OCI-LY3 (cell line): ENCODE measurements at regions not wholly inside any gene's neighbourhood (a gene's known extent, or its start where the extent isn't known, plus 50 kb on each side); places are given as distances from the start of the nearest gene placed in this dataset.

Experiments used
- H2AFZ ChIP-seq: fragments of 200-600, 300-600 bp; shearing (Covaris generic); 2 replicates; pipeline ENCODE4 v1.6.0; 2014; ENCODE audit warnings: antibody characterized with exemption, low read depth, low read length
- H3K27ac ChIP-seq: fragments of 200-600, 300-600 bp; sonication (generic); 2 replicates; pipeline ENCODE4 v1.5.1; 2014; ENCODE audit warnings: mild to moderate bottlenecking, low read length, moderate library complexity, mixed read lengths
- H3K27me3 ChIP-seq: fragments of 200-600, 300-600 bp; sonication (generic); 2 replicates; pipeline ENCODE4 v1.6.1; 2014; ENCODE audit warnings: low read depth, low read length, mixed read lengths
- H3K36me3 ChIP-seq: fragments of 200-600, 300-600 bp; sonication (generic); replicated peaks from 2 replicates; pipeline ENCODE3; 2014; ENCODE audit warnings: low read depth, low read length, mixed read lengths
- H3K4me1 ChIP-seq: fragments of 300-600, 200-600 bp; sonication (generic); 2 replicates; pipeline ENCODE4 v1.6.1; 2014; ENCODE audit warnings: low read length, mixed read lengths
- H3K4me2 ChIP-seq: fragments of 200-600, 300-600 bp; sonication (generic); 2 replicates; pipeline ENCODE4 v1.6.1; 2014; ENCODE audit warnings: low read length, mixed read lengths
- H3K4me3 ChIP-seq: fragments of 300-600, 200-600 bp; sonication (generic); 2 replicates; pipeline ENCODE4 v1.5.1; 2014; ENCODE audit warnings: antibody characterized with exemption, mild to moderate bottlenecking, low read length, moderate library complexity
- H3K79me2 ChIP-seq: fragments of 300-600, 200-600 bp; shearing (Covaris generic); 2 replicates; pipeline ENCODE4 v1.6.1; 2014; ENCODE audit warnings: mild to moderate bottlenecking, low read length, mixed read lengths
- H3K9ac ChIP-seq: fragments of 300-600, 200-600 bp; shearing (Covaris generic); 2 replicates; pipeline ENCODE4 v1.6.0; 2014; ENCODE audit warnings: mild to moderate bottlenecking, low read length, moderate library complexity
- H3K9me3 ChIP-seq: fragments of 200-600, 300-600 bp; shearing (Covaris generic); 2 replicates; pipeline ENCODE4 v1.6.1; 2014; ENCODE audit warnings: low read length, mixed read lengths; ENCODE audit not compliant: insufficient read depth
- H4K20me1 ChIP-seq: fragments of 200-600, 300-600 bp; sonication (generic); 2 replicates; pipeline ENCODE4 v1.6.1; 2016; ENCODE audit warnings: low read length, mixed read lengths; ENCODE audit not compliant: insufficient read depth
- EZH2phosphoT487 ChIP-seq: fragments of 200-600 bp; shearing (Covaris generic); IDR thresholded peaks from 2 replicates; pipeline ENCODE4 v1.6.1; 2018; ENCODE audit warnings: antibody characterized with exemption, mixed run types, low read depth
- TF ChIP-seq, protein P1 (sequence below): fragments of 200-600, 300-600 bp; sonication (generic); IDR thresholded peaks from 2 replicates; pipeline ENCODE4 v1.5.1; 2014; ENCODE audit warnings: antibody characterized with exemption, low read length, low read depth

GRCh38 chr1:79430437-79430836 lies 423.9 kb upstream of the ADGRL4 start:
- Histone ChIP-seq H2AFZ (no peak overlapping the region), H3K4me2 (no peak overlapping the region), H3K9me3 (no peaks in the 10 kb centered on the region), H3K27me3 (no peaks in the 10 kb centered on the region), H4K20me1 (no peaks in the 10 kb centered on the region), H3K36me3 (no peaks in the 10 kb centered on the region), H3K4me3 (no peak overlapping the region), H3K79me2 (no peaks in the 10 kb centered on the region), H3K9ac (no peak overlapping the region), H3K27ac (no peak overlapping the region), H3K4me1 (peaks cover 11% of the 10 kb centered on the region)
- TF ChIP-seq, protein P1, sequence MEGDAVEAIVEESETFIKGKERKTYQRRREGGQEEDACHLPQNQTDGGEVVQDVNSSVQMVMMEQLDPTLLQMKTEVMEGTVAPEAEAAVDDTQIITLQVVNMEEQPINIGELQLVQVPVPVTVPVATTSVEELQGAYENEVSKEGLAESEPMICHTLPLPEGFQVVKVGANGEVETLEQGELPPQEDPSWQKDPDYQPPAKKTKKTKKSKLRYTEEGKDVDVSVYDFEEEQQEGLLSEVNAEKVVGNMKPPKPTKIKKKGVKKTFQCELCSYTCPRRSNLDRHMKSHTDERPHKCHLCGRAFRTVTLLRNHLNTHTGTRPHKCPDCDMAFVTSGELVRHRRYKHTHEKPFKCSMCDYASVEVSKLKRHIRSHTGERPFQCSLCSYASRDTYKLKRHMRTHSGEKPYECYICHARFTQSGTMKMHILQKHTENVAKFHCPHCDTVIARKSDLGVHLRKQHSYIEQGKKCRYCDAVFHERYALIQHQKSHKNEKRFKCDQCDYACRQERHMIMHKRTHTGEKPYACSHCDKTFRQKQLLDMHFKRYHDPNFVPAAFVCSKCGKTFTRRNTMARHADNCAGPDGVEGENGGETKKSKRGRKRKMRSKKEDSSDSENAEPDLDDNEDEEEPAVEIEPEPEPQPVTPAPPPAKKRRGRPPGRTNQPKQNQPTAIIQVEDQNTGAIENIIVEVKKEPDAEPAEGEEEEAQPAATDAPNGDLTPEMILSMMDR = no peak
- no peak for TF ChIP-seq EZH2phosphoT487

DNA sequence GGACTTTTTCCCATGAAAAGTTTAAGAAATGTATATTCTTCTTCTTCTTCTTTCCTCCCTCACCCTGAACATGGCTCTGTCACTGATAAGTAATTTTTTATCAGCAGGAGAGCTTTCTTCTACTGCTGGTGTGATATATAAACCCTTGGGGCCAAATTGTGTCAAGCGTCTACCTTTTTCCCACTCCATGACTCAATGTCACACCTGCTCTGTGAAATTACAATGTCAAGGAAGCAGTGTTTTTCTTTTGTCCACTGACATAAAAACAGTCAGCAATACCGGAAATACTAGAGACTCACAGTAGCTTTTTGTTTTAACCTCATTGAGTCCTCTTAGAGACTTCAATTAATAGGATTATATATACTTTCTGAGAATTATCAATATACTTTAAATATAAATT lies 416.2 kb upstream of the ADGRL4 start:
- Histone ChIP-seq H2AFZ (no peak overlapping the region), H3K27me3 (no peaks in the 10 kb centered on the region), H4K20me1 (no peaks in the 10 kb centered on the region), H3K4me2 (no peak overlapping the region), H3K36me3 (no peaks in the 10 kb centered on the region), H3K9ac (no peak overlapping the region), H3K27ac (no peak overlapping the region), H3K4me3 (no peak overlapping the region), H3K9me3 (no peaks in the 10 kb centered on the region), H3K79me2 (no peaks in the 10 kb centered on the region), H3K4me1 (no peaks in the 10 kb centered on the region)
- no peak for TF ChIP-seq EZH2phosphoT487
- TF ChIP-seq, protein P1 = no peak

GRCh38 chr1:79398501-79398900 lies 392.0 kb upstream of the ADGRL4 start:
- Histone ChIP-seq H3K27me3 (no peaks in the 10 kb centered on the region), H3K4me2 (no peak overlapping the region), H2AFZ (no peak overlapping the region), H3K36me3 (no peaks in the 10 kb centered on the region), H3K9ac (no peak overlapping the region), H3K4me1 (no peaks in the 10 kb centered on the region), H3K79me2 (no peaks in the 10 kb centered on the region), H3K9me3 (no peaks in the 10 kb centered on the region), H3K27ac (no peak overlapping the region), H3K4me3 (no peak overlapping the region), H4K20me1 (no peaks in the 10 kb centered on the region)
- TF ChIP-seq EZH2phosphoT487 = no peak
- TF ChIP-seq, protein P1 = no peak

GRCh38 chr1:79396901-79397300 lies 390.4 kb upstream of the ADGRL4 start:
- no peak overlapping the region for H2AFZ ChIP-seq
- H3K9me3 ChIP-seq = no peaks in the 10 kb centered on the region
- no peak overlapping the region for H3K27ac ChIP-seq

More at GRCh38 chr1:79396901-79397300, 390.4 kb upstream of the ADGRL4 start:
- Histone ChIP-seq H3K9ac (no peak overlapping the region), H3K27me3 (no peaks in the 10 kb centered on the region), H3K4me3 (no peak overlapping the region), H3K36me3 (no peaks in the 10 kb centered on the region), H3K4me2 (no peak overlapping the region), H3K79me2 (no peaks in the 10 kb centered on the region), H4K20me1 (no peaks in the 10 kb centered on the region), H3K4me1 (no peaks in the 10 kb centered on the region)
- TF ChIP-seq, protein P1 = no peak
- no peak for TF ChIP-seq EZH2phosphoT487
